ENCODE measurements at regions not wholly inside any gene's neighbourhood (a gene's known extent, or its start where the extent isn't known, plus 50 kb on each side); places are given as distances from the start of the nearest gene placed in this dataset.

GRCh38 chr2:10235909-10236550 lies 66.7 kb upstream of the HPCAL1 start:
- no peak overlapping the region for H3K4me3 ChIP-seq (ENCODE audit: low read length)
- DNase-seq (ENCODE audit: low read depth), result no peak
- TF ChIP-seq CTCF (conservative IDR thresholded peaks at IDR 0.05; ENCODE audit: low read length), result no peak

DNA sequence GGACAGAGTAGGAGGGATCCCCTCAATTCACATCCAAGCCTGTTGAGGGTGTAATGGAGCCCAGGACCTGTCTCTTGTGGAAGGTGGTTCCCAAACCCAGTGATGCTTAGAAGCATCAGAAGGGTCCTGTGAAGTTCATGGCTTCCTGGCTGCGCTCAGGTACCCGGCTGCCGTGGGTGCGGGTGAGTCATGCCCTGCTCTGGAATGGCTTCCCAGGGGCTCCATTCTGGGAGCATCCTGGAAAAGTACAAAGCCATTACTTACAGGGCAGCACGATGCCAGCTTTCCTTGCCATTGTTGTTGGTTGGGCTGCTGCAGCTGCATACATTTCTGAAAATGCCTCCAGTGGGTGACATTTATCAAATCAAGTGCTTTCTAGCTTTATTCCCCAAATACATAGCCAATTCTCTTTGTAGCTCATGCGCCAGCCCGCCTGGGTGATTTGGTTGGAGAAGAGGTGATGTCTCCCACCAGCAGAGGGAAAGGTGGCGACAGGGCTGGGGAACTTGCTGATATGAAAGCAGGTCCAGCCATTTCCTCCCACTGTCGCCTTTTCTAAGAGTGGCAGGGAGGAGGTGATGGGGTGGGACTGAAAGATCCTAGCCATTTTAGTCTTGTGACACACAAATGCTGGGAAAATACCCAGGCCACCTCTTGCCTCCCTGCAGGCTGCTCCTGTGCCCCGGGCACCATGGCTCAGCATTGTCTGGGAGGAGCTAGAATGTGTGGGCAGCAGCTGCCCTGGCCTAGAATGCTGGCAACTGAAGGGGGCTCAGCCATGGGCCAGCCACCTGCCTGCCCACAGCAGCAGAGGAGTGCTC lies 65.9 kb upstream of the HPCAL1 start:
- TF ChIP-seq CTCF (conservative IDR thresholded peaks at IDR 0.05; ENCODE audit: low read length), result no peak
- DNase-seq (ENCODE audit: low read depth), result no peak
- H3K4me3 ChIP-seq (ENCODE audit: low read length), result no peak overlapping the region

DNA sequence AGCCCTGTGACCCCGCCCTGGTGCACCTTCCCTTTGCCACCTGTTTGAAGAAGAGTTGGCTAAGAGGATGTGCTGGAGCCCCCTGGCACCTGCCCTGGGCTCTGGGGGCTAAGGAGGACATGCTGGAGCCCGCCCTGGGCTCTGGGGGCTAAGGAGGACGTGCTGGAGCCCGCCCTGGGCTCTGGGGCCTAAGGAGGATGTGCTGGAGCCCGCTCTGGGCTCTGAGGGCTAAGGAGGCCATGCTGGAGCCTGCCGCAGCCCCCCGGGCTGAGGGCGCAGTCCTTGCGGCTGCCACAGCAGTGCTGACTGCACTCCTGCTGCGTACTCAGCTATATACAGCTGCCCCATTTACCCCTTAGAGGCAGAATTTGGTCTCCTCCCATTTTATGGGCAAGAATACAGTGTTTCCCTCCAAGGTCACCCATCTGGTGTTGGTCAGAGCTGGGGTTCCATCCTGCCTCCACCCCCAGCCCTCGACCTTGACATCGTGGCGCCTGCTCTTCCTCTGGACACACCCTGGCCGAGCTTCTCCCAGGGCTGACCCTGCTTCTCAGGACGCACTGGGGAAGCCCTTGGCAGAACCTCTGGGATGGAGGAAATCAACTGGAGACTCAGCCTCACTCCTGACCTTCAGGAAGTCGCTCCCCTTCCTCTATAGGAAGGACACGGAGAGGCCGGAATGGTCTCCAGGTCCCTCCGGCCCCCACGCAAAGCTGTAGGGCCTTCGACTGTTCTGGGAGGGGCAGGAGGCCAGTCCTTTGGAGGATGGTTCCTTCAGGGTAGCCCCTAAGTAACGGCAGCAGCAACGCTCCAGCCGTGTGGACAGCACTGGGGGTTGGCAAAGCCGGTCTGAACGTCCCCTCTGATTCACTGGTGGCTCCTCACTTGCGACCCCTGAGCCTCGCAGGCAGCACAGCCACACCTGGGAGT lies 65.0 kb upstream of the HPCAL1 start:
- no peak overlapping the region for H3K4me3 ChIP-seq (ENCODE audit: low read length)
- no peak for DNase-seq (ENCODE audit: low read depth)
- TF ChIP-seq CTCF (conservative IDR thresholded peaks at IDR 0.05; ENCODE audit: low read length), result no peak

GRCh38 chr2:10238396-10238795 lies 64.3 kb upstream of the HPCAL1 start:
- TF ChIP-seq CTCF (conservative IDR thresholded peaks at IDR 0.05; ENCODE audit: low read length), result no peak
- DNase-seq (ENCODE audit: low read depth), result no peak
- H3K4me3 ChIP-seq (ENCODE audit: low read length), result no peak overlapping the region

DNA sequence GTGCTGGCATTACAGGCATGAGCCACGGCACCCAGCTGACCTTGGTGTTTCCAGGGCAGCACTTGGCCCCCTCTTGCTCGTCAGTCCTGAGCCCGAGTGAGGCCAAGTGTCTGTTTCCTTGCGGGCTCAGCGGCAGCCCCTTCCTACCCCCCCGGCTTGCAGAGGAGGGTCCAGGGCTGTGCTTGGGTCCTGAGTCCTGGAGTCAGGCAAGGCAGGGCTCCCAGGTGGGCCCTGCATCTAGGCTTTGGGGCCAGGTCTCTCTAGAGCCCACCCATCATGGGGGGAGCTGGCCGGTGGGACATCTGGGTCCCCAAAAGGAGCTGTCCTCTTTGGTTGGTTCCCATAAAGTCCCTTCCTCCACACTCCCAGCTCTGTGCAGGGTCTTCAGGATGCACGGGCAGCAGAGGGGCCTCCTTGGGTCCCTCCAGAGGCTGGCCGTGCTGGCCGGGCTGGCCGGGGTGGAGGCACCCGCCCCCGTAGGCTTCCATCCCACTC lies 63.7 kb upstream of the HPCAL1 start:
- no peak for DNase-seq (ENCODE audit: low read depth)
- TF ChIP-seq CTCF (conservative IDR thresholded peaks at IDR 0.05; ENCODE audit: low read length), result no peak
- no peak overlapping the region for H3K4me3 ChIP-seq (ENCODE audit: low read length)

- no peak overlapping the region for H3K4me3 ChIP-seq (ENCODE audit: low read length)
- TF ChIP-seq CTCF (conservative IDR thresholded peaks at IDR 0.05; ENCODE audit: low read length), result no peak
- DNase-seq (ENCODE audit: low read depth), result no peak
Observed at GRCh38 chr2:10239561-10239967, 63.1 kb upstream of the HPCAL1 start.
